Ovary (tissue), 3 donors: ENCODE measurements at regions not wholly inside any gene's neighbourhood (a gene's known extent, or its start where the extent isn't known, plus 50 kb on each side); places are given as distances from the start of the nearest gene placed in this dataset.

Experiments used
- CTCF ChIP-seq, 3 donors: fragments of 450-650 bp in 2 of 3; fragments of 200-600 bp in 1 of 3; IDR thresholded peaks; one replicate each; pipeline versions ENCODE4 v1.5.1 to v1.8.0; 2016 to 2022; ENCODE audit warnings: antibody characterized with exemption in 3 of 3, mild to moderate bottlenecking in 1 of 3
- POLR2A ChIP-seq: fragments of 450-650 bp; IDR thresholded peaks from one replicate; pipeline ENCODE4 v1.6.1; 2017; ENCODE audit warnings: antibody characterized with exemption, mild to moderate bottlenecking, moderate library complexity
- donor health status: DM: no; HTN: no; CAD: no.

DNA sequence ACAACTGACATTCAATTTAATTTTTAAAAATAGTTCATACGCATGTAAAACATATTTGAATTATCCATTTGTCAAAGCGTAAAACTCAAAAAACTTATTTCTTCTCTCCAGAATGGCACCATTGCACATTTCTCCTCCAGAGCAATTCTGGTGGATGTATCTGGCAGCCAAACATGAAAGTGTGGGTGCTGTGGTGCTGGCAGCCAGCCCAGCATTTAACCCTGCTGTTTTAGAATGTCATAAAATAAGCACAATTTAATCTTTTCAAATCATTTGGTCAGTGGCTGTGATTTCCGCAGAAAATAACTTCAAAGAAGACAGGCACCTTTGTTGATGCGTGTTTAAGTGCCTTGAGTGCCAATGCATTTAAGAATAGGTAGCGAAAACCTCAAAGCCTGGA lies 302.7 kb upstream of the MEOX2 start:
- no peak for TF ChIP-seq CTCF (IDR thresholded peaks at IDR 0.05)
- no peak for TF ChIP-seq POLR2A
